ENCODE measurements at regions not wholly inside any gene's neighbourhood (a gene's known extent, or its start where the extent isn't known, plus 50 kb on each side); places are given as distances from the start of the nearest gene placed in this dataset.

DNA sequence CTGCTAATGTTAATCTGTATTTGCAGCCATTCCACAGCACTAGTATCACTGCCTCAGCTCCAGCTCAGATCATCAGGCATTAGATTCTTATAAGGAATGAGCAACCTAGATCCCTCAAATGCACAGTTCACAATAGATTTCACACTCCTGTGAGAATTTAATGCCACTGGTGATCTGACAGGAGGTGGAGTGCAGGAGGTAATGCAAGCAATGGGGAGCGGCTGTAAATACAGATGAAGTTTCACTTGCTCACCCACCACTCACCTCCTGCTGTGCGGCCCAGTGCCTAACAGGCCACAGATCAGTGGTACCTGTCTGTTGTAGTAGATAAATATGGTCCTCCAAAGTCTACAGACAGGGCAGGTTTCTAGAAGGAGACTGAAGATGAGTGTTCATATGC is 97.7 kb upstream of the TMEFF2 start:
- Histone ChIP-seq H3K4me3 (ENCODE audit: severe bottlenecking) (no peak overlapping the region), H3K36me3 (ENCODE audit: low read depth) (no peaks in the 10 kb centered on the region), H3K27me3 (ENCODE audit: insufficient read depth, poor library complexity, severe bottlenecking) (no peaks in the 10 kb centered on the region), H3K27ac (ENCODE audit: poor library complexity, severe bottlenecking) (no peak overlapping the region), H3K9me3 (ENCODE audit: severe bottlenecking) (no peaks in the 10 kb centered on the region), H3K4me1 (ENCODE audit: insufficient read depth, poor library complexity, severe bottlenecking) (no peaks in the 10 kb centered on the region)
- no peak for ATAC-seq (ENCODE audit: low read depth)
- TF ChIP-seq, protein P1, sequence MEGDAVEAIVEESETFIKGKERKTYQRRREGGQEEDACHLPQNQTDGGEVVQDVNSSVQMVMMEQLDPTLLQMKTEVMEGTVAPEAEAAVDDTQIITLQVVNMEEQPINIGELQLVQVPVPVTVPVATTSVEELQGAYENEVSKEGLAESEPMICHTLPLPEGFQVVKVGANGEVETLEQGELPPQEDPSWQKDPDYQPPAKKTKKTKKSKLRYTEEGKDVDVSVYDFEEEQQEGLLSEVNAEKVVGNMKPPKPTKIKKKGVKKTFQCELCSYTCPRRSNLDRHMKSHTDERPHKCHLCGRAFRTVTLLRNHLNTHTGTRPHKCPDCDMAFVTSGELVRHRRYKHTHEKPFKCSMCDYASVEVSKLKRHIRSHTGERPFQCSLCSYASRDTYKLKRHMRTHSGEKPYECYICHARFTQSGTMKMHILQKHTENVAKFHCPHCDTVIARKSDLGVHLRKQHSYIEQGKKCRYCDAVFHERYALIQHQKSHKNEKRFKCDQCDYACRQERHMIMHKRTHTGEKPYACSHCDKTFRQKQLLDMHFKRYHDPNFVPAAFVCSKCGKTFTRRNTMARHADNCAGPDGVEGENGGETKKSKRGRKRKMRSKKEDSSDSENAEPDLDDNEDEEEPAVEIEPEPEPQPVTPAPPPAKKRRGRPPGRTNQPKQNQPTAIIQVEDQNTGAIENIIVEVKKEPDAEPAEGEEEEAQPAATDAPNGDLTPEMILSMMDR (IDR thresholded peaks at IDR 0.05; ENCODE audit: poor library complexity, severe bottlenecking), result no peak
- no peak for DNase-seq (ENCODE audit: low spot score)

DNA sequence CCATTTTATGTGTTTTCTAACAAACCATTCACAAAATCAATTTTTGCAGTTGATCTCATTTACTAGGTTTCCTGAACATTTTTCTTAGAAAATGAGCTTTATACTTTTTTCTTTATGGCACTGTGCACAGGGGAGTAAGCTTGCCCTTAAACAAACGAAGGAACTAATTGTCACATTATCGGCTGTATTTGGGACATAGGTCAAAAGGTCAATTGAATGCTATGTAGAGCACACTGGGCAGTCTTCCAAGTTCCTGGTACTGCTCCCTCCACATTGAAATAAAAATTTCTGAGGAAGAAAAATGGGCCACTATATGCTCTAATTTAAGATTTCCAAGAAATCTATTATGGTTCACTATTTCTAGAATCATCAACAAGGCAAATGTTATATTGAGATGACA is 93.6 kb upstream of the TMEFF2 start:
- DNase-seq (ENCODE audit: low spot score), result no peak

DNA sequence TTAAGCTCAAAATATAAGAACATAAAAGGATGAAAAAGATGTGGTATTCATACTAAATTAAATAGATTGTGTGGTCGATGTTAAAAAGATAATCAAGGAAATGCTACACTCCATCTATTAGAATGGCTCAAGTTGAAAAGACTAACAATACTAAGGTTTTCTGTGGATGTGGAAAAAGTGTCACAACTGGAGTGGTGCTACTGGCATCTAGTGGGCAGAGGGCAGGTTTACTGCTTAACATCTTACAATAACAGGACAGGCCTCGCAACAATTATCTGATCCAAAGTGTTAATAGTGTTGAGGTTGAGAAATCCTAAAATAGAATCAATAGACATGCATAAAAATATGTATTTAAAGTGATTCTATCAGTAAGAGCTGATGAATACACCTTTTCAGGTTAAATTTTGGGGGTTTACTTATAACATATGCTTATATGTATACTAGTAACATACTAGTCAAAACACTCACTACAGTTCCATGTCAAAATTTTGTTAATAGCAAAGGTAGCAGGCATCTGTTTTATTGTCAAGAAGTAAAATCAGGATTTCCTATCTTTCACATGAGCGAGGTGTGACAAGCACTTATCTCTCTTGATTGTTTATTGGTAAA is 91.5 kb upstream of the TMEFF2 start:
- peak; percentile 72 for ATAC-seq (ENCODE audit: low read depth)
- no peaks in the 10 kb centered on the region for H3K4me1 ChIP-seq (ENCODE audit: insufficient read depth, poor library complexity, severe bottlenecking)
- H3K9me3 ChIP-seq (ENCODE audit: severe bottlenecking), result peaks cover 2% of the 10 kb centered on the region
- no peak overlapping the region for H3K27ac ChIP-seq (ENCODE audit: poor library complexity, severe bottlenecking)
- no peak for DNase-seq (ENCODE audit: low spot score)
- no peaks in the 10 kb centered on the region for H3K27me3 ChIP-seq (ENCODE audit: insufficient read depth, poor library complexity, severe bottlenecking)
- H3K36me3 ChIP-seq (ENCODE audit: low read depth), result no peaks in the 10 kb centered on the region
- TF ChIP-seq, protein P1 (IDR thresholded peaks at IDR 0.05; ENCODE audit: poor library complexity, severe bottlenecking), result peak; percentile 78
- no peak overlapping the region for H3K4me3 ChIP-seq (ENCODE audit: severe bottlenecking)

More for the DNA sequence above, 93.6 kb upstream of the TMEFF2 start:
- Histone ChIP-seq H3K36me3 (ENCODE audit: low read depth) (no peaks in the 10 kb centered on the region), H3K4me3 (ENCODE audit: severe bottlenecking) (no peak overlapping the region), H3K27me3 (ENCODE audit: insufficient read depth, poor library complexity, severe bottlenecking) (no peaks in the 10 kb centered on the region), H3K9me3 (ENCODE audit: severe bottlenecking) (peaks cover 2% of the 10 kb centered on the region), H3K27ac (ENCODE audit: poor library complexity, severe bottlenecking) (no peak overlapping the region), H3K4me1 (ENCODE audit: insufficient read depth, poor library complexity, severe bottlenecking) (no peaks in the 10 kb centered on the region)
- TF ChIP-seq, protein P1 (IDR thresholded peaks at IDR 0.05; ENCODE audit: poor library complexity, severe bottlenecking), result no peak
- no peak for ATAC-seq (ENCODE audit: low read depth)

DNA sequence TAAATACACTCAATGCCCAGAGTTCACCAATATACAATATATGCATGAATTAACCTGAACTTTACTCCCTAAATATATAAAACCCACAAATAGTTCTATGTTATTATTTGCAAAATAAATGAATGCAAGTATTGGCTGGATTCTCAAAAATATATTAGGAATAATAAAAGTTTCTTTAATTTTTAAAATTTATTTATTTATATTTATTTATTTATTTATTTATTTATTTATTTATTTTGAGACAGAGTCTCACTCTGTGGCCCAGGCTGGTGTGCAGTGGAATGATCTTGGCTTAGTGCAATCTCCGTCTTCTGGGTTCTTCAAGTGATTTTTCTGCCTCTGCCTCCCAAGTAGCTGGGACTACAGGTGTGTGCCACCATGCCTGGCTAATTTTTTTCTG is 88.7 kb upstream of the TMEFF2 start:
- TF ChIP-seq, protein P1 (IDR thresholded peaks at IDR 0.05; ENCODE audit: poor library complexity, severe bottlenecking), result no peak
- Histone ChIP-seq H3K4me1 (ENCODE audit: insufficient read depth, poor library complexity, severe bottlenecking) (no peaks in the 10 kb centered on the region), H3K36me3 (ENCODE audit: low read depth) (no peaks in the 10 kb centered on the region), H3K27ac (ENCODE audit: poor library complexity, severe bottlenecking) (no peak overlapping the region), H3K4me3 (ENCODE audit: severe bottlenecking) (no peak overlapping the region), H3K9me3 (ENCODE audit: severe bottlenecking) (peaks cover 2% of the 10 kb centered on the region), H3K27me3 (ENCODE audit: insufficient read depth, poor library complexity, severe bottlenecking) (no peaks in the 10 kb centered on the region)
- no peak for DNase-seq (ENCODE audit: low spot score)
- ATAC-seq (ENCODE audit: low read depth), result no peak

DNA sequence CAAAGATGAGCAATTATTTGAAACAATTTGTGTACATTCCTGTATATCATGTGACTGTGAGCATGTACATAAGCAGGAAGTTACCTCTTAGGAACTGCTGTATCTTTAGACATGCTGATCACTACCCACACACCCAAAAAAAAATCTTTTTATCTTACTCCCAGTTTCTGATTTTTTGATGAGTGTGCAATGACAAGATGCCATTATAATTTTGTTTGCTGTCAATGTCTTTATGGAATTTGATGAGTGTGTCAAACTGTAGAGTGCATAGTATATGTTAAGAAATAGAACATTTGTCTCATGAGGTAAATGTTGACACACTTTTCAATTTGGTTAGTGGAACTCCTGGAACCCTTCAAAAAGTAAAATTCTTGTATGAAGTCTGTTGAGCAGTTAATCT is 84.0 kb upstream of the TMEFF2 start:
- Histone ChIP-seq H3K4me1 (ENCODE audit: insufficient read depth, poor library complexity, severe bottlenecking) (no peaks in the 10 kb centered on the region), H3K27ac (ENCODE audit: poor library complexity, severe bottlenecking) (no peak overlapping the region), H3K4me3 (ENCODE audit: severe bottlenecking) (no peak overlapping the region), H3K9me3 (ENCODE audit: severe bottlenecking) (no peaks in the 10 kb centered on the region), H3K27me3 (ENCODE audit: insufficient read depth, poor library complexity, severe bottlenecking) (no peaks in the 10 kb centered on the region), H3K36me3 (ENCODE audit: low read depth) (no peaks in the 10 kb centered on the region)
- TF ChIP-seq, protein P1 (IDR thresholded peaks at IDR 0.05; ENCODE audit: poor library complexity, severe bottlenecking), result no peak
- no peak for ATAC-seq (ENCODE audit: low read depth)
- DNase-seq (ENCODE audit: low spot score), result no peak
